SU-DHL-6 (cell line): ENCODE measurements at regions not wholly inside any gene's neighbourhood (a gene's known extent, or its start where the extent isn't known, plus 50 kb on each side); places are given as distances from the start of the nearest gene placed in this dataset.

Source experiments
- H2AFZ ChIP-seq: fragments of 200-600 bp; sonication (generic); 2 replicates; pipeline ENCODE4 v1.6.1; 2014; ENCODE audit warnings: low read depth, mild to moderate bottlenecking, moderate library complexity, mixed read lengths, antibody characterized with exemption, low read length; ENCODE audit not compliant: severe bottlenecking
- H3F3A ChIP-seq: fragments of 200-600 bp; shearing (Covaris generic); 2 replicates; pipeline ENCODE4 v1.6.0; 2016; ENCODE audit warnings: antibody characterized with exemption, mild to moderate bottlenecking; ENCODE audit not compliant: insufficient read depth
- H3K27ac ChIP-seq: fragments of 200-600 bp; sonication (generic); 2 replicates; pipeline ENCODE4 v1.5.1; 2016; ENCODE audit warnings: low read depth, mild to moderate bottlenecking, low read length, moderate library complexity, mixed read lengths
- H3K27me3 ChIP-seq: fragments of 200-600 bp; sonication (generic), shearing (Covaris generic); 2 replicates; pipeline ENCODE4 v1.6.0; 2014; ENCODE audit warnings: mild to moderate bottlenecking, low read length
- H3K36me3 ChIP-seq: fragments of 200-600 bp; sonication (generic); 2 replicates; pipeline ENCODE4 v1.6.1; 2014; ENCODE audit warnings: mild to moderate bottlenecking, low read length, mixed read lengths
- H3K4me2 ChIP-seq: fragments of 300-600, 200-600 bp; shearing (Covaris generic), sonication (generic); 2 replicates; pipeline ENCODE4 v1.6.0; 2014; ENCODE audit warnings: low read length, low read depth, mild to moderate bottlenecking; ENCODE audit not compliant: poor library complexity, severe bottlenecking
- H3K4me3 ChIP-seq: fragments of 200-600 bp; sonication (generic); 2 replicates; pipeline ENCODE4 v1.5.1; 2014; ENCODE audit warnings: antibody characterized with exemption, low read length, mild to moderate bottlenecking, mixed read lengths; ENCODE audit not compliant: insufficient read depth, poor library complexity, severe bottlenecking
- H3K79me2 ChIP-seq: fragments of 200-600 bp; sonication (generic); 2 replicates; pipeline ENCODE4 v1.6.1; 2014; ENCODE audit warnings: mild to moderate bottlenecking, low read length, moderate library complexity; ENCODE audit not compliant: insufficient read depth
- H3K9ac ChIP-seq: fragments of 200-600 bp; sonication (generic); 2 replicates; pipeline ENCODE4 v1.7.0; 2014; ENCODE audit warnings: mild to moderate bottlenecking, low read length
- H3K9me2 ChIP-seq: fragments of 200-600 bp; sonication (generic); replicated peaks from 2 replicates; pipeline ENCODE4 v1.6.1; 2014; ENCODE audit warnings: low read length; ENCODE audit not compliant: insufficient read depth
- H3K9me3 ChIP-seq: fragments of 200-600 bp; sonication (generic); 2 replicates; pipeline ENCODE4 v1.6.1; 2014; ENCODE audit warnings: low read length, mixed read lengths; ENCODE audit not compliant: insufficient read depth
- H4K20me1 ChIP-seq: fragments of 200-600 bp; sonication (generic); 2 replicates; pipeline ENCODE4 v1.6.1; 2014; ENCODE audit warnings: low read depth, mild to moderate bottlenecking, antibody characterized with exemption, low read length, moderate library complexity, mixed read lengths
- CTCF ChIP-seq: fragments of 200-600 bp; sonication (generic); IDR thresholded peaks from one replicate; pipeline ENCODE4 v1.5.1; 2017; ENCODE audit warnings: antibody characterized with exemption, mild to moderate bottlenecking, low read length, moderate library complexity; ENCODE audit not compliant: insufficient read depth, poor library complexity, severe bottlenecking
- EZH2phosphoT487 ChIP-seq: fragments of 200-600 bp; sonication (generic), shearing (Covaris generic); conservative IDR thresholded peaks from 2 replicates; pipeline ENCODE4 v1.6.1; 2018; ENCODE audit warnings: mild to moderate bottlenecking, antibody characterized with exemption, low read length, moderate library complexity, mixed read lengths

- H3K9ac ChIP-seq = no peak overlapping the region
- TF ChIP-seq EZH2phosphoT487 = no peak
- no peak overlapping the region for H3K4me2 ChIP-seq
- no peaks in the 10 kb centered on the region for H3F3A ChIP-seq
- peak overlapping the region; percentile 77 for H2AFZ ChIP-seq
- no peaks in the 10 kb centered on the region for H3K36me3 ChIP-seq
- H3K9me2 ChIP-seq = no peaks in the 10 kb centered on the region
- H3K79me2 ChIP-seq = no peaks in the 10 kb centered on the region
- H3K4me3 ChIP-seq = no peak overlapping the region
- no peaks in the 10 kb centered on the region for H4K20me1 ChIP-seq
- H3K9me3 ChIP-seq = no peaks in the 10 kb centered on the region
- H3K27ac ChIP-seq = no peak overlapping the region
- H3K27me3 ChIP-seq = no peaks in the 10 kb centered on the region
Observed at GRCh38 chr6:62670490-62671223, 384.6 kb upstream of the KHDRBS2 start.

DNA sequence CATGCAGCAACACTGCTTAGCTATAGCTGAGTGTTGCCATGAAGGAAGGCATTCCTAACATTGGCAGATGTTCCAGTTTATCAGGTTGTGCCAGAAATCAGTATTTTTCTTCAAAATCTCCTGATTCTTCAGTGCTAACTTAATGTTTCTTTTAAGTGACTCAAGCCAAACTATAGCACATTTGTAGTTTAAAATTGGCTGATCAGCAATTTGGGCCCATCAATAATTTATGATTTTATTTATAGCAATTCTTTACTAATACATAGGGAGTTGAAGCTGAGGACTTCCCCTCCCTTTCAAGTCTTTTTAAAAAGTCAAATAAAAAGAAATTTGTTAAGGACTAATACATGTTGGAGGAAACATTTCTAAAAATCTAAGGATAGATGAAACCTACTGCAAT is 383.8 kb upstream of the KHDRBS2 start:
- Histone ChIP-seq H3K27ac (no peak overlapping the region), H3K79me2 (no peaks in the 10 kb centered on the region), H3K9me3 (no peaks in the 10 kb centered on the region), H3K4me3 (no peak overlapping the region), H3F3A (no peaks in the 10 kb centered on the region), H4K20me1 (no peaks in the 10 kb centered on the region), H3K27me3 (no peaks in the 10 kb centered on the region), H3K36me3 (no peaks in the 10 kb centered on the region), H3K9ac (no peak overlapping the region), H2AFZ (no peak overlapping the region), H3K4me2 (no peak overlapping the region), H3K9me2 (no peaks in the 10 kb centered on the region)
- TF ChIP-seq EZH2phosphoT487 (no peak), CTCF (no peak)

GRCh38 chr6:62652692-62653328 is 366.8 kb upstream of the KHDRBS2 start:
- Histone ChIP-seq H3F3A (no peaks in the 10 kb centered on the region), H3K9ac (no peak overlapping the region), H3K79me2 (no peaks in the 10 kb centered on the region), H3K9me3 (peaks cover 19% of the 10 kb centered on the region), H3K9me2 (no peaks in the 10 kb centered on the region), H3K4me3 (no peak overlapping the region), H3K36me3 (no peaks in the 10 kb centered on the region; the same call in 1 of the 2 replicates), H3K27ac (no peak overlapping the region), H4K20me1 (no peaks in the 10 kb centered on the region), H3K4me2 (no peak overlapping the region), H3K27me3 (no peaks in the 10 kb centered on the region), H2AFZ (no peak overlapping the region)
- TF ChIP-seq CTCF (no peak), EZH2phosphoT487 (no peak)

DNA sequence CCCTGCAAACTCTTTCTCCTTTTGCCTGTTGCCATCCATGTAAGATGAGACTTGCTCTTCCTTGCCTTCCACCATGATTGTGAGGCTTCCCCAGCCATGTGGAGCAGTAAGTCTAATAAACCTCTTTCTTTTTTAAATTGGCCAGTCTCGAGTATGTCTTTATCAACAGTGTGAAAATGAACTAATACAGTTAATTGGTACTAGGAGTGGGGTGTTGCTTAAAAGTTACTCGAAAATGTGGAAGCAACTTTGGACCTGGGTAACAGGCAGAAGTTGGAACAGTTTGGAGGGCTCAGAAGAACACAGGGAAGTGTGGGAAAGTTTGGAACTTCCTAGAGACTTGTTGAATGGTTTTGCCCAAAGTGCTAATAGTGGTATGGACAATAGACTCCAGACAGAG is 359.2 kb upstream of the KHDRBS2 start:
- H3K79me2 ChIP-seq = no peaks in the 10 kb centered on the region
- H3K4me2 ChIP-seq = no peak overlapping the region
- no peak overlapping the region for H3K27ac ChIP-seq
- H2AFZ ChIP-seq = no peak overlapping the region
- no peaks in the 10 kb centered on the region for H3K9me2 ChIP-seq
- H3F3A ChIP-seq = no peaks in the 10 kb centered on the region
- TF ChIP-seq EZH2phosphoT487 (no peak), CTCF (no peak)
- H3K36me3 ChIP-seq = no peaks in the 10 kb centered on the region
- no peak overlapping the region for H3K4me3 ChIP-seq
- H3K9ac ChIP-seq = no peak overlapping the region
- no peaks in the 10 kb centered on the region for H4K20me1 ChIP-seq
- H3K9me3 ChIP-seq = no peaks in the 10 kb centered on the region
- H3K27me3 ChIP-seq = no peaks in the 10 kb centered on the region
